ENCODE measurements at regions not wholly inside any gene's neighbourhood (a gene's known extent, or its start where the extent isn't known, plus 50 kb on each side); places are given as distances from the start of the nearest gene placed in this dataset.

GRCh38 chr13:103350147-103350546, 283.9 kb upstream of the SLC10A2 start (continued):
- TF ChIP-seq CEBPB (IDR thresholded peaks at IDR 0.05; ENCODE audit: low read depth) (no peak), ZNF274 (IDR thresholded peaks at IDR 0.05; ENCODE audit: low read depth, low read length) (no peak)

DNA sequence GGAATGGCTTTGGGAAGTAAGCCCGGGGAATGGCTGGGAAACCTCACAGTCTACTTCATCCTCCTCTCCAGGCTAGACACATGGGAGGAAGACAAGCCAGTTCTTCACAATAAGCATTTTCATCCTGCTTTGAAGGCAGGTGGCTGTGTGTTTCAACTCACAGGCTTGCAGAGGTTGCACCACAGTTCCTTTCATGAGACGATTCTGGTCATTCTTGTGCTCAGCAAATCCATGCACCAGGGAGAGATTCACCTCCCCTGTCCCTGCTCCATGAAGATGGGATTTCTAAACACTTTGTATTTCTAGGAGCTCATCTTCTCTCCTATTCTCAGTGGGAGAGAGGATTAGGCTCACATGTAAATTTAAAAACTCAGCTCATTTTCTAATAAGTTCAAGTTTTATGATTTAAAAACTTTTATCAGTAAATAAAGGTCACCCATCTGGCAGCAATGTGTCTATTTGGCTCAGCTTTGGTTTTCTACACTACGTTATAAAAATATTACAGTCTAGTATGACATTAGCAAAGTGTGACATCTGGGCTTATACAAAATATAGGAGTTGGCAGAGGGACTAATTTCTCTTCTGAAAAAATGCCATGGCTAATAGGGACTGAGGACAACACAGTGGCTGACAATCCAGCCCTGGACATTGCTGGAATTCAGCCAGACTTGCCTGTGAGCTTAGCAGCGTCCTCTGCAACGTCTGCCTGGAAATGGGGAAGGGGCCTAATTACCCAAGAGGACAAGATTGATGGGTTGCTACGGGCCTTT, 283.2 kb upstream of the SLC10A2 start:
- ChIA-PET CTCF (no interaction called here), RAD21 (ENCODE audit: low non-redundant PET in 1 of 2, low total read pairs in 2 of 2, uncharacterized antibody in 2 of 2, unreplicated experiment in 2 of 2) (no interaction called here), POLR2A (no interaction called here)
- intact Hi-C loops (cut with micrococcal nuclease): no loop called here
- H3K27ac ChIP-seq (ENCODE audit: low read depth, low read length): no peak overlapping the region
- H4K20me1 ChIP-seq (ENCODE audit: insufficient read depth): no peaks in the 10 kb centered on the region
- no peak for DNase-seq (ENCODE audit: low read depth, low spot score)
- H3K9me3 ChIP-seq (ENCODE audit: control insufficient read depth in 1 of 2, insufficient read depth in 1 of 2, low read depth in 1 of 2, low read length in 2 of 2): peaks cover 0 to 3% of the 10 kb centered on the region in 2 experiments; a peak in 2 of 4 replicates
- no peaks in the 10 kb centered on the region for H3K27me3 ChIP-seq (ENCODE audit: insufficient read depth, low read length)
- no peaks in the 10 kb centered on the region for H3K79me2 ChIP-seq (ENCODE audit: insufficient read depth, low read length)
- no TSS peak for BruUV-seq (replicated peaks)
- H2AFZ ChIP-seq (ENCODE audit: low read depth, low read length, poor library complexity, severe bottlenecking): no peak overlapping the region
- peaks cover 0 to 12% of the 10 kb centered on the region in 2 experiments; a peak in 1 of 4 replicates for H3K4me1 ChIP-seq (ENCODE audit: control insufficient read depth in 1 of 2, insufficient read depth in 2 of 2, low read length in 2 of 2)
- TF ChIP-seq, protein P1, sequence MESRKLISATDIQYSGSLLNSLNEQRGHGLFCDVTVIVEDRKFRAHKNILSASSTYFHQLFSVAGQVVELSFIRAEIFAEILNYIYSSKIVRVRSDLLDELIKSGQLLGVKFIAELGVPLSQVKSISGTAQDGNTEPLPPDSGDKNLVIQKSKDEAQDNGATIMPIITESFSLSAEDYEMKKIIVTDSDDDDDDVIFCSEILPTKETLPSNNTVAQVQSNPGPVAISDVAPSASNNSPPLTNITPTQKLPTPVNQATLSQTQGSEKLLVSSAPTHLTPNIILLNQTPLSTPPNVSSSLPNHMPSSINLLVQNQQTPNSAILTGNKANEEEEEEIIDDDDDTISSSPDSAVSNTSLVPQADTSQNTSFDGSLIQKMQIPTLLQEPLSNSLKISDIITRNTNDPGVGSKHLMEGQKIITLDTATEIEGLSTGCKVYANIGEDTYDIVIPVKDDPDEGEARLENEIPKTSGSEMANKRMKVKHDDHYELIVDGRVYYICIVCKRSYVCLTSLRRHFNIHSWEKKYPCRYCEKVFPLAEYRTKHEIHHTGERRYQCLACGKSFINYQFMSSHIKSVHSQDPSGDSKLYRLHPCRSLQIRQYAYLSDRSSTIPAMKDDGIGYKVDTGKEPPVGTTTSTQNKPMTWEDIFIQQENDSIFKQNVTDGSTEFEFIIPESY (IDR thresholded peaks at IDR 0.05; ENCODE audit: extremely low read depth, insufficient replicate concordance, low read length): no peak
- TF ChIP-seq EGR1 (IDR thresholded peaks at IDR 0.05; ENCODE audit: low read depth) (no peak), POLR2AphosphoS5 (IDR thresholded peaks at IDR 0.05; ENCODE audit: low read depth, low read length) (no peak), ZFX (IDR thresholded peaks at IDR 0.05) (no peak), EZH2 (IDR thresholded peaks at IDR 0.05) (no peak), FOSL1 (IDR thresholded peaks at IDR 0.05; ENCODE audit: low read depth) (no peak), EZH2phosphoT487 (IDR thresholded peaks at IDR 0.05; ENCODE audit: borderline replicate concordance) (no peak)
- H3K36me3 ChIP-seq (ENCODE audit: control insufficient read depth in 1 of 2, insufficient read depth in 2 of 2, low read length in 2 of 2): no peaks in the 10 kb centered on the region; a peak in 1 of 4 replicates
- H3K9me2 ChIP-seq (ENCODE audit: insufficient read depth): no peaks in the 10 kb centered on the region
- H3K4me3 ChIP-seq (replicated peaks in 1 of 2; ENCODE audit: low read depth in 1 of 2, low read length in 2 of 2): no peak overlapping the region
- ATAC-seq: no peak
- no peak overlapping the region for H3K9ac ChIP-seq (ENCODE audit: low read length)
- no peak overlapping the region for H3K4me2 ChIP-seq (ENCODE audit: low read length)

All from HCT116 (cell line).